Calu3 (cell line): ENCODE measurements at regions not wholly inside any gene's neighbourhood (a gene's known extent, or its start where the extent isn't known, plus 50 kb on each side); places are given as distances from the start of the nearest gene placed in this dataset.
"Not testable (repeated sequence)": the region's sequence is repeated elsewhere in the genome, so short reads cannot be mapped to it uniquely, and the experiment has no call there.

Experiments
- BruUV-seq: library from RNA; stranded (reverse); fragments of 400-500 nt; replicated peaks from 2 replicates; lab custom pipeline; 2021; lab: Mats Ljungman, UMichigan
- CTCF ChIA-PET: fragments of 300-600 bp; sonication (Branson Sonifier 250); formaldehyde crosslinking; loops from one replicate; lab custom pipeline; 2022; ENCODE audit warnings: antibody characterized with exemption; lab: Charles Lee
- DNase-seq: peaks from one replicate; pipeline ENCODE4 v3.0.0; 2022
- H3K27ac Mint-ChIP-seq: one replicate; pipeline ENCODE4 v1.8.0; 2022; ENCODE audit warnings: mixed read lengths; ENCODE audit not compliant: unreplicated experiment
- H3K27me3 Mint-ChIP-seq: one replicate; pipeline ENCODE4 v1.8.0; 2022; ENCODE audit warnings: mixed read lengths; ENCODE audit not compliant: unreplicated experiment
- H3K36me3 Mint-ChIP-seq: one replicate; pipeline ENCODE4 v1.8.0; 2022; ENCODE audit warnings: mild to moderate bottlenecking, moderate library complexity, mixed read lengths; ENCODE audit not compliant: insufficient read depth, unreplicated experiment
- H3K4me1 Mint-ChIP-seq: one replicate; pipeline ENCODE4 v1.8.0; 2022; ENCODE audit warnings: mild to moderate bottlenecking, low read depth, mixed read lengths; ENCODE audit not compliant: unreplicated experiment
- H3K4me3 Mint-ChIP-seq: one replicate; pipeline ENCODE4 v1.8.0; 2022; ENCODE audit warnings: mild to moderate bottlenecking, low read depth, moderate library complexity, mixed read lengths; ENCODE audit not compliant: unreplicated experiment
- H3K9me3 Mint-ChIP-seq: one replicate; pipeline ENCODE4 v1.8.0; 2022; ENCODE audit warnings: low read depth, mixed read lengths; ENCODE audit not compliant: unreplicated experiment
- CTCF ChIP-seq: fragments of 200-600 bp; IDR thresholded peaks from one replicate; pipeline ENCODE4 v1.8.0; 2022; ENCODE audit warnings: antibody characterized with exemption; ENCODE audit not compliant: unreplicated experiment
- intact Hi-C: fragments of 100-400 bp; cut with micrococcal nuclease; formaldehyde crosslinking; loops from one replicate; pipeline ENCODE4 v1.10.0; 2022; ENCODE audit not compliant: unreplicated experiment

DNA sequence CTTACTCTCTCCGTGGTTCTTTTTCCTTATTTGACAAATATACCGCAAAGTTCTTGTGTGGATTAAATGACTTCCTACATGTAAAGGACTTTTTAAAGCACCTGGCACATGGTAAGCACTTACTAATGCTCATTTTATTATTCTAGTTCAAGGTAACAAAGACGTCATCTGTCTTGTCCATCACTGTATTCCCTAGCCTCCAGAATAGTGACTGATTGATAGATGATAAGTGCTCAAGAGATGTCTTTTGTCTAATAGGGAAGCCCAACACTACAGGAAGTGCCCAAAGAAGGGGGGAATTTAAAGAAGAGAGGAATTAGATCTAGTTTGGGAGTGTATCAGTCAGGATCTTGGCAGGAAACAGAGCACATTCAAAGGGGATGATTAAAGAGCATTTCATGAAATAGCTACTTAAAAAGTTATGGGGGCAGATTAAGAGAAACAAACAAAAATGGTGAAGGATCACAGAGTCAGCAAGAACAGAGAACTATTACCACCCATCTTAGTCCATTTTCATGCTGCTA is 151.9 kb downstream of the GXYLT1 start:
- no peak for DNase-seq
- BruUV-seq, result no TSS peak
- CTCF ChIA-PET, result interaction anchor here (0.6 kb wide), 1 partner anchor 31 kb away, joined by 3 read pairs; no protein-coding TSS in a partner anchor
- no peak for TF ChIP-seq CTCF
- intact Hi-C loops, result no loop called here
- H3K27me3 Mint-ChIP-seq, result no peaks in the 10 kb centered on the region
- H3K27ac Mint-ChIP-seq, result no peak overlapping the region
- peaks cover 5% of the 10 kb centered on the region for H3K36me3 Mint-ChIP-seq
- no peak overlapping the region for H3K4me3 Mint-ChIP-seq
- H3K9me3 Mint-ChIP-seq, result no peaks in the 10 kb centered on the region
- H3K4me1 Mint-ChIP-seq, result peaks cover 11% of the 10 kb centered on the region

GRCh38 chr12:41992022-41992421 is 152.7 kb downstream of the GXYLT1 start:
- H3K27me3 Mint-ChIP-seq, result no peaks in the 10 kb centered on the region
- peaks cover 5% of the 10 kb centered on the region for H3K36me3 Mint-ChIP-seq
- H3K4me3 Mint-ChIP-seq, result no peak overlapping the region
- peak; percentile 13 for DNase-seq
- intact Hi-C loops, result no loop called here
- no peaks in the 10 kb centered on the region for H3K9me3 Mint-ChIP-seq
- CTCF ChIA-PET, result interaction anchor here (0.6 kb wide), 1 partner anchor 32 kb away, joined by 3 read pairs; no protein-coding TSS in a partner anchor
- TF ChIP-seq CTCF, result no peak
- no TSS peak for BruUV-seq
- H3K4me1 Mint-ChIP-seq, result peaks cover 11% of the 10 kb centered on the region
- no peak overlapping the region for H3K27ac Mint-ChIP-seq

GRCh38 chr12:41988715-41989114 is 156.0 kb downstream of the GXYLT1 start:
- peaks cover 11% of the 10 kb centered on the region for H3K4me1 Mint-ChIP-seq
- intact Hi-C loops, result no loop called here
- no peak overlapping the region for H3K4me3 Mint-ChIP-seq
- CTCF ChIA-PET, result no interaction called here
- no peaks in the 10 kb centered on the region for H3K36me3 Mint-ChIP-seq
- no peak overlapping the region for H3K27ac Mint-ChIP-seq
- BruUV-seq, result no TSS peak
- TF ChIP-seq CTCF, result no peak
- H3K9me3 Mint-ChIP-seq, result no peaks in the 10 kb centered on the region
- H3K27me3 Mint-ChIP-seq, result no peaks in the 10 kb centered on the region
- DNase-seq, result no peak

DNA sequence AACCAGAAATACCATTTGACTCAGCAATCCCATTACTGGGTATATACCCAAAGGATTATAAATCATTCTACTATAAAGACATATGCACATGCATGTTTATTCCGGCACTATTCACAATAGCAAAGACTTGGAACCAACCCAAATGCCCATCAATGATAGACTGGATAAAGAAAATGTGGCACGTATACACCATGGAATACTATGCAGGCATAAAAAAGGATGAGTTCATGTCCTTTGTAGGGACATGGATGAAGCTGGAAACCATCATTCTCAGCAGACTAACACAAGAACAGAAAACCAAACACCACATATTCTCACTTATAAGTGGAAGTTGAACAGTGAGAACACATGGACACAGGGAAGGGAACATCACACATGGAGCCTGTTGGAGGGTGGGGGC is 158.2 kb downstream of the GXYLT1 start:
- H3K4me3 Mint-ChIP-seq, H3K36me3 Mint-ChIP-seq, H3K9me3 Mint-ChIP-seq, intact Hi-C loops, DNase-seq, CTCF ChIA-PET, H3K27ac Mint-ChIP-seq, BruUV-seq, H3K27me3 Mint-ChIP-seq, H3K4me1 Mint-ChIP-seq: not testable (repeated sequence)

DNA sequence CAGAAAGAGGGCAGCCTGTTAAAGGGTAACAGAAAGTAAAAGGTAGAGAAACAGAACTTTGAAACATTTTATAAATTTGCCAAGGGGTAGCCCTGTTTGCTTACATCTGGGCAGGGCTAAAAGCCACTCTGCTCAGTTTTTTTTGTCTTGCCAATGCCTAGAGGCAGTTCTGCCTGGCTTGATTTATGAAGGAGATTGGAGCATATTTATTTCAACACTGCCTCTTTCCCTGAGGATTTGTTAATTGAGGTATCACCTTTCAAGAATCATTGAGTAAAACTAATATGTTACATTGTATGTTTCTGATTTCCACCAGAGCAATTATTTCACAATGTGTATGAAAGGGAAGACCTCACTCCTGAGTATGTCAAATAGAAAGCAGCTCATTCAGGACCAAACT is 160.8 kb downstream of the GXYLT1 start:
- Mint-ChIP-seq H3K4me1 (no peaks in the 10 kb centered on the region), H3K27me3 (no peaks in the 10 kb centered on the region), H3K9me3 (no peaks in the 10 kb centered on the region), H3K27ac (no peak overlapping the region), H3K4me3 (no peak overlapping the region), H3K36me3 (no peaks in the 10 kb centered on the region)
- no peak for TF ChIP-seq CTCF
- no peak for DNase-seq
- CTCF ChIA-PET, result interaction anchor here (0.7 to 1.5 kb wide), 2 partner anchors 16 to 40 kb away, joined by 3 to 6 read pairs; no protein-coding TSS in a partner anchor
- BruUV-seq, result no TSS peak
- intact Hi-C loops, result no loop called here
